Adrenal gland (tissue), 5 donors: ENCODE measurements at regions not wholly inside any gene's neighbourhood (a gene's known extent, or its start where the extent isn't known, plus 50 kb on each side); places are given as distances from the start of the nearest gene placed in this dataset.

ENCODE experiments used
- POLR2A ChIP-seq, 2 donors: fragments of 450-650 bp; IDR thresholded peaks; one replicate each; pipeline ENCODE4 v1.6.1; 2017; ENCODE audit warnings: antibody characterized with exemption in 2 of 2, mild to moderate bottlenecking in 2 of 2, moderate library complexity in 1 of 2
- TF ChIP-seq, protein P1 (sequence below), 6 experiments: fragments of 450-650 bp in 4 of 6; fragments of 200-600 bp in 2 of 6; sonication (generic) in 1 of 6; IDR thresholded peaks; 1 replicate in 5 of 6; 2 replicates in 1 of 6; pipeline versions ENCODE4 v1.5.1 to v1.8.0; 2016 to 2021; ENCODE audit warnings: antibody characterized with exemption in 6 of 6, mild to moderate bottlenecking in 2 of 6, moderate library complexity in 1 of 6
- donor health status: DM: no; HTN: no; CAD: no.

DNA sequence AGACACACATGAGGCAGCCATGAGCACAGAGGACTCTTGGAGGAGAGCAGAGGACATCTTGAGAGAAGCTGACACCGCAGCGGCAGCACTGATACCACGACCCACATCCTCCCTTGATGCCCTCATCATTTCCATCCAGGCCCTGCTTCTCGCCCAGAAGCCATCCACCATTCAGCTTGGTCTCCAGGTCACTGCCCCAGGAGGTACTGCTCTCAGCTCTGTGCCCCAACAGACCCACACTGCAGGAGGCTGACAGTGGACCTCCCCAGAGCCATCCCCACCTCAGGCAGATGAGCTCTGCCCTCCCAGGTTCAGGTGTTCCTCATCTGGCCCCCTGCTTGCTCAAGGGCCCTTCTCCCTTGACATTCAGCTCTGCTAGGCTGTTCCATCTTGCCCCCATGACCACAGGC, 74.9 kb downstream of the ACKR3 start:
- TF ChIP-seq, protein P1, sequence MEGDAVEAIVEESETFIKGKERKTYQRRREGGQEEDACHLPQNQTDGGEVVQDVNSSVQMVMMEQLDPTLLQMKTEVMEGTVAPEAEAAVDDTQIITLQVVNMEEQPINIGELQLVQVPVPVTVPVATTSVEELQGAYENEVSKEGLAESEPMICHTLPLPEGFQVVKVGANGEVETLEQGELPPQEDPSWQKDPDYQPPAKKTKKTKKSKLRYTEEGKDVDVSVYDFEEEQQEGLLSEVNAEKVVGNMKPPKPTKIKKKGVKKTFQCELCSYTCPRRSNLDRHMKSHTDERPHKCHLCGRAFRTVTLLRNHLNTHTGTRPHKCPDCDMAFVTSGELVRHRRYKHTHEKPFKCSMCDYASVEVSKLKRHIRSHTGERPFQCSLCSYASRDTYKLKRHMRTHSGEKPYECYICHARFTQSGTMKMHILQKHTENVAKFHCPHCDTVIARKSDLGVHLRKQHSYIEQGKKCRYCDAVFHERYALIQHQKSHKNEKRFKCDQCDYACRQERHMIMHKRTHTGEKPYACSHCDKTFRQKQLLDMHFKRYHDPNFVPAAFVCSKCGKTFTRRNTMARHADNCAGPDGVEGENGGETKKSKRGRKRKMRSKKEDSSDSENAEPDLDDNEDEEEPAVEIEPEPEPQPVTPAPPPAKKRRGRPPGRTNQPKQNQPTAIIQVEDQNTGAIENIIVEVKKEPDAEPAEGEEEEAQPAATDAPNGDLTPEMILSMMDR (IDR thresholded peaks at IDR 0.05), result no peak
- TF ChIP-seq POLR2A (IDR thresholded peaks at IDR 0.05), result no peak
